Mucosa of descending colon (tissue), 3 donors: ENCODE measurements at regions not wholly inside any gene's neighbourhood (a gene's known extent, or its start where the extent isn't known, plus 50 kb on each side); places are given as distances from the start of the nearest gene placed in this dataset.

Source experiments
- ATAC-seq: fragments of 200-7000 bp; cut with Tn5 transposase; one replicate; pipeline ENCODE4 v1.9.1; 2020; ENCODE audit warnings: mild to moderate bottlenecking, moderate library complexity
- DNase-seq, 3 donors: peaks; one replicate each; pipeline ENCODE4 v3.0.0-alpha.2; 2020
- H3K36me3 ChIP-seq: fragments of 200-600 bp; one replicate; pipeline ENCODE4 v1.8.0; 2021; ENCODE audit warnings: low read depth, mild to moderate bottlenecking
- H3K4me1 ChIP-seq: fragments of 200-600 bp; one replicate; pipeline ENCODE4 v1.8.0; 2021; ENCODE audit warnings: low read depth, mild to moderate bottlenecking
- H3K4me3 ChIP-seq: fragments of 200-600 bp; one replicate; pipeline ENCODE4 v1.8.0; 2021; ENCODE audit warnings: mild to moderate bottlenecking
- H3K9me3 ChIP-seq: fragments of 200-600 bp; one replicate; pipeline ENCODE4 v1.8.0; 2021; ENCODE audit warnings: mild to moderate bottlenecking
- CTCF ChIP-seq: fragments of 200-600 bp; IDR thresholded peaks from one replicate; pipeline ENCODE4 v1.8.0; 2022; ENCODE audit warnings: antibody characterized with exemption, mild to moderate bottlenecking
- intact Hi-C, 2 donors: fragments of 100-400 bp; cut with DNase I in 1 of 2; cut with micrococcal nuclease in 1 of 2; formaldehyde crosslinking; loops; one replicate each; pipeline versions ENCODE4 v1.11.0 to v1.11.1; 2022; cut with DNase I, micrococcal nuclease
- donor health status: DM: no; HTN: no; CAD: no; lungs with moderate emphysema.
- donor health status: DM: no; HTN: no; CAD: no.
- donor health status: DM: no; HTN: yes; CAD: no.

DNA sequence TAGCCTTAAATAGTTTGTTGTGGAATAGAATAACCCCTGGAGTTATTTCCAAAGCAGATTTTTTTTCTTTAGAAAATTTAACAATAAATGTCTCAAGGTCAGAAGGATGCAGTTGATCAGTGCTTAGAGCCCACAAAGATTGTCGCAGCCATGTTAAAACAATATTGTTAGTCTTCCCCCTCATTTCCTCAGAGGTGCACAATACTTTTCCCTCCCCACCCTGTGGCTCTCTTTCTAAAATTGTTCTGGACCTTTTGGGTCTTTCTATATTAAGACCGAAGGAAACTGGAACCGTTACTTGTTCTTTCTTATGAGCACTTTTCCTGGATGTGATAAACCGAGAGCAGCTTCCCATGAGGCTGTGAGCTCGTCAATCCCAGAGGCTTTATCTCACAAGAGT lies 333.7 kb downstream of the HLX start:
- ATAC-seq (no peak), DNase-seq (no peak)
- intact Hi-C loops = no loop called here
- no peaks in the 10 kb centered on the region for H3K9me3 ChIP-seq
- no peaks in the 10 kb centered on the region for H3K4me1 ChIP-seq
- no peaks in the 10 kb centered on the region for H3K36me3 ChIP-seq
- H3K4me3 ChIP-seq = no peak overlapping the region
- TF ChIP-seq CTCF = no peak

- no peaks in the 10 kb centered on the region for H3K9me3 ChIP-seq
- intact Hi-C loops = no loop called here
- H3K4me1 ChIP-seq = no peaks in the 10 kb centered on the region
- H3K36me3 ChIP-seq = no peaks in the 10 kb centered on the region
- DNase-seq (no peak), ATAC-seq (no peak)
- no peak for TF ChIP-seq CTCF
- H3K4me3 ChIP-seq = no peak overlapping the region
These were observed 337.8 kb downstream of the HLX start for GRCh38 chr1:221217029-221217428.

DNA sequence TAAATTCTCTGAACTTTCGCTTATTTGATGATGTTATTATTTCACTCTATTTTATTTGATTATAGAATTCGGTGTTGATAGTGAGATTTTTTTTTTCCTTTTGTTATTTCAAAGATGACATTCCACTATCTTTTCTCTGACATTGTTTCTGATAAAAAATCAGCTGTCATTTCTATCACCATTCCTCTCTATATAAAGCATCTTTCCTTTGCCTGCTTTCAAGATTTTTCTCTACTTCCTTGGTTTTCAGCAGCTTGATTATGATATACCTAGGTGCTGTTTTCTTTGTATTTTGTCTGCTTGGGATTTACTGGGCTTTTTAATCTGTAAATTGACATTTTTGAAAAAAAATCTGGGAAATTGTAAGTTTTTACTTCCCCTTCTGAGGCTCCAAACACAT lies 344.0 kb downstream of the HLX start:
- Histone ChIP-seq H3K36me3 (no peaks in the 10 kb centered on the region), H3K9me3 (no peaks in the 10 kb centered on the region), H3K4me1 (no peaks in the 10 kb centered on the region), H3K4me3 (no peak overlapping the region)
- no peak for TF ChIP-seq CTCF
- intact Hi-C loops = no loop called here
- ATAC-seq (no peak), DNase-seq (no peak)

GRCh38 chr1:221227460-221227859 lies 348.2 kb downstream of the HLX start:
- no peaks in the 10 kb centered on the region for H3K36me3 ChIP-seq
- TF ChIP-seq CTCF = no peak
- DNase-seq = no peak
- ATAC-seq = no peak
- H3K4me1 ChIP-seq = no peaks in the 10 kb centered on the region
- no peaks in the 10 kb centered on the region for H3K9me3 ChIP-seq
- intact Hi-C loops = no loop called here
- no peak overlapping the region for H3K4me3 ChIP-seq

DNA sequence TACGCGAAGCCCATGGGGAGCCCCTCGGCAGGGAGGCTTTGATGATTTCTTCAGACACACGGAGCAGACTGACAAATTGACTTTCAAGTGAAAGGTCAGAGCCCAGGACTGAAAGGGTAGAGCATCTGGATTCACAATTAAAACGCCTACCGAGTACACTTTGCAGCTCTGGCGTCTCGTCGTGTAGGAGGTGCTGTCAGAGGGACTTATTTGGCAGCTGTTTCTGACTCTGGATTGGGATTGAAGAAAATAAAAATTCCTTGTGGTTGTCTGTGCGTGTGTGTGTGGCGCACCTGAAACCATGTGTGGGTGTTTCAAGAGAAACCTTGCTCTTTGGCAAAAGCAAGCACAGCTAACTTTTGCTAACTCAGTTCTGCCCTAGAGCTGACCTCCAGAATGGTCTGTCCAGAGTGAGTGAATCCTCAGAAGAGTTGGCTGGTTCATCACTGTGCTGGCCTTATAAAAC lies 348.7 kb downstream of the HLX start:
- no peaks in the 10 kb centered on the region for H3K9me3 ChIP-seq
- intact Hi-C loops = no loop called here
- TF ChIP-seq CTCF = no peak
- DNase-seq = no peak
- H3K4me1 ChIP-seq = no peaks in the 10 kb centered on the region
- H3K4me3 ChIP-seq = no peak overlapping the region
- H3K36me3 ChIP-seq = no peaks in the 10 kb centered on the region
- no peak for ATAC-seq

DNA sequence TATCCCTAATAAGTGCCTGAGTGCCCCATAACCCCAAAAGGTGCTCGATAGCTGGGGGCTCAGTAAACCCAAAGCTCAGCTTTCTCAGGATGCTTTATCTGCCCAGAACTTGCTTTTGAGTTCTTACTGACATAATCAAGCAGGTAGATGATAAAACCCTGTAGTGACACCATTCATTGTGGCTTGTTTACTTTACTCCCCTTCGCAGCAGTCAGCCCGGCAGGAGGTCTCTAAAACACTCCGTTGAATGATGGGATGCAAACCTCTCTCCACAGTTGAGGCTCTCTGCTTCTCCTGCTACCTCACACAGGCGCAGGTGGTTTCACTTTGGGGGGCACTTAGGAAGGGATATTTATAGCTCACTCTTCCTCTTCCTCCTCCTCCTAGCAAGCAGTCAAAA lies 349.4 kb downstream of the HLX start:
- no peak for TF ChIP-seq CTCF
- no peak for DNase-seq
- intact Hi-C loops = no loop called here
- no peaks in the 10 kb centered on the region for H3K36me3 ChIP-seq
- H3K4me3 ChIP-seq = no peak overlapping the region
- no peak for ATAC-seq
- no peaks in the 10 kb centered on the region for H3K9me3 ChIP-seq
- no peaks in the 10 kb centered on the region for H3K4me1 ChIP-seq
